ENCODE measurements at regions not wholly inside any gene's neighbourhood (a gene's known extent, or its start where the extent isn't known, plus 50 kb on each side); places are given as distances from the start of the nearest gene placed in this dataset.
"Not testable (repeated sequence)": the region's sequence is repeated elsewhere in the genome, so short reads cannot be mapped to it uniquely, and the experiment has no call there.

GRCh38 chr2:36180789-36181482 lies 174.6 kb upstream of the CRIM1 start:
- intact Hi-C loops (cut with micrococcal nuclease; ENCODE audit: unreplicated experiment); BruUV-seq (replicated peaks); DNase-seq (ENCODE audit: low read depth, low spot score); H3K4me3 ChIP-seq; H4K20me1 ChIP-seq (ENCODE audit: control insufficient read depth, insufficient read depth); H3K27me3 ChIP-seq (replicated peaks in 1 of 2; ENCODE audit: control insufficient read depth in 2 of 2, insufficient read depth in 2 of 2, low read length in 1 of 2); SMC1A ChIA-PET (ENCODE audit: uncharacterized antibody, unreplicated experiment); RAD21 ChIA-PET (ENCODE audit: unreplicated experiment); ATAC-seq; H3K27ac ChIP-seq (ENCODE audit: control insufficient read depth, insufficient read depth); in situ Hi-C loops (cut with MboI); H3K36me3 ChIP-seq (ENCODE audit: control insufficient read depth in 2 of 2, insufficient read depth in 2 of 2, low read length in 1 of 2); H3K4me1 ChIP-seq (ENCODE audit: control insufficient read depth, insufficient read depth, low read length); POLR2A ChIA-PET; H2AFZ ChIP-seq (ENCODE audit: control insufficient read depth, low read depth, low read length); H3K4me2 ChIP-seq (ENCODE audit: control insufficient read depth, insufficient read depth); FAIRE-seq; H3K79me2 ChIP-seq (ENCODE audit: control insufficient read depth, insufficient read depth, low read length); H3K9me3 ChIP-seq (replicated peaks; ENCODE audit: control insufficient read depth, insufficient read depth, low read length); H3K9ac ChIP-seq (ENCODE audit: control insufficient read depth, insufficient read depth, low read length): not testable (repeated sequence)
- 39% methylated on average over 7 of the region's 7 CpGs for WGBS (ENCODE audit: insufficient coverage, insufficient replicate concordance, low lambda C conversion rate, missing lambda C conversion rate)
- CTCF ChIA-PET, result interaction anchor here (0.6 kb wide), 2 partner anchors 207 to 1042 kb away, joined by 3 to 5 read pairs; no protein-coding TSS in a partner anchor

- H3K9me3 ChIP-seq (replicated peaks; ENCODE audit: control insufficient read depth, insufficient read depth, low read length); DNase-seq (ENCODE audit: low read depth, low spot score); H3K9ac ChIP-seq (ENCODE audit: control insufficient read depth, insufficient read depth, low read length); FAIRE-seq; H3K27me3 ChIP-seq (replicated peaks in 1 of 2; ENCODE audit: control insufficient read depth in 2 of 2, insufficient read depth in 2 of 2, low read length in 1 of 2); in situ Hi-C loops (cut with MboI); intact Hi-C loops (cut with micrococcal nuclease; ENCODE audit: unreplicated experiment); H3K27ac ChIP-seq (ENCODE audit: control insufficient read depth, insufficient read depth); BruUV-seq (replicated peaks); CTCF ChIA-PET; H3K4me3 ChIP-seq; ATAC-seq; SMC1A ChIA-PET (ENCODE audit: uncharacterized antibody, unreplicated experiment); H2AFZ ChIP-seq (ENCODE audit: control insufficient read depth, low read depth, low read length); RAD21 ChIA-PET (ENCODE audit: unreplicated experiment); H3K4me1 ChIP-seq (ENCODE audit: control insufficient read depth, insufficient read depth, low read length); H3K36me3 ChIP-seq (ENCODE audit: control insufficient read depth in 2 of 2, insufficient read depth in 2 of 2, low read length in 1 of 2); H3K4me2 ChIP-seq (ENCODE audit: control insufficient read depth, insufficient read depth); H4K20me1 ChIP-seq (ENCODE audit: control insufficient read depth, insufficient read depth); POLR2A ChIA-PET; H3K79me2 ChIP-seq (ENCODE audit: control insufficient read depth, insufficient read depth, low read length): not testable (repeated sequence)
- WGBS (ENCODE audit: insufficient coverage, insufficient replicate concordance, low lambda C conversion rate, missing lambda C conversion rate), result 73% methylated on average over 9 of the region's 30 CpGs
Observed at GRCh38 chr2:36180293-36180692, 175.3 kb upstream of the CRIM1 start.

- H3K27ac ChIP-seq (ENCODE audit: control insufficient read depth, insufficient read depth); ATAC-seq; in situ Hi-C loops (cut with MboI); H3K27me3 ChIP-seq (replicated peaks in 1 of 2; ENCODE audit: control insufficient read depth in 2 of 2, insufficient read depth in 2 of 2, low read length in 1 of 2); FAIRE-seq; SMC1A ChIA-PET (ENCODE audit: uncharacterized antibody, unreplicated experiment); CTCF ChIA-PET; DNase-seq (ENCODE audit: low read depth, low spot score); BruUV-seq (replicated peaks); intact Hi-C loops (cut with micrococcal nuclease; ENCODE audit: unreplicated experiment); H3K79me2 ChIP-seq (ENCODE audit: control insufficient read depth, insufficient read depth, low read length); H3K4me3 ChIP-seq; H3K9me3 ChIP-seq (replicated peaks; ENCODE audit: control insufficient read depth, insufficient read depth, low read length); H4K20me1 ChIP-seq (ENCODE audit: control insufficient read depth, insufficient read depth); POLR2A ChIA-PET; H3K9ac ChIP-seq (ENCODE audit: control insufficient read depth, insufficient read depth, low read length); RAD21 ChIA-PET (ENCODE audit: unreplicated experiment); H3K36me3 ChIP-seq (ENCODE audit: control insufficient read depth in 2 of 2, insufficient read depth in 2 of 2, low read length in 1 of 2); H3K4me1 ChIP-seq (ENCODE audit: control insufficient read depth, insufficient read depth, low read length); H3K4me2 ChIP-seq (ENCODE audit: control insufficient read depth, insufficient read depth); H2AFZ ChIP-seq (ENCODE audit: control insufficient read depth, low read depth, low read length): not testable (repeated sequence)
- 84% methylated on average over 19 of the region's 42 CpGs for WGBS (ENCODE audit: insufficient coverage, insufficient replicate concordance, low lambda C conversion rate, missing lambda C conversion rate)
Observed at GRCh38 chr2:36179668-36180269, 175.8 kb upstream of the CRIM1 start.

All from GM12878 (cell line).